ENCODE measurements at regions not wholly inside any gene's neighbourhood (a gene's known extent, or its start where the extent isn't known, plus 50 kb on each side); places are given as distances from the start of the nearest gene placed in this dataset.

- no peaks in the 10 kb centered on the region for H3K27me3 ChIP-seq
- intact Hi-C loops (cut with DNase I): no loop called here
- H3K9me3 ChIP-seq: no peaks in the 10 kb centered on the region
- H3K36me3 ChIP-seq: no peaks in the 10 kb centered on the region
- TF ChIP-seq POLR2A (IDR thresholded peaks at IDR 0.05): no peak
- TF ChIP-seq CTCF (IDR thresholded peaks at IDR 0.05): no peak
- H3K27ac ChIP-seq: no peak overlapping the region
- DNase-seq (no peak), ATAC-seq (no peak)
- whole genome bisulfite sequencing (ENCODE audit: insufficient coverage, low coverage, low lambda C conversion rate, missing lambda C conversion rate): 60% methylated on average over 2 of the region's 5 CpGs
- H3K4me3 ChIP-seq: no peak overlapping the region
- H3K4me1 ChIP-seq: no peaks in the 10 kb centered on the region
These were observed 1782.1 kb upstream of the CELF4 start for GRCh38 chr18:39347701-39348100.

- Histone ChIP-seq H3K9me3 (no peaks in the 10 kb centered on the region), H3K27me3 (no peaks in the 10 kb centered on the region), H3K4me1 (no peaks in the 10 kb centered on the region), H3K27ac (no peak overlapping the region), H3K4me3 (no peak overlapping the region), H3K36me3 (no peaks in the 10 kb centered on the region)
- intact Hi-C loops (cut with DNase I): no loop called here
- TF ChIP-seq CTCF (IDR thresholded peaks at IDR 0.05) (no peak), POLR2A (IDR thresholded peaks at IDR 0.05) (no peak)
- DNase-seq: peak; percentile 34 to 65 (median 58)
- 79% methylated on average over 1 of the region's 1 CpG for WGBS (ENCODE audit: insufficient coverage, low coverage, low lambda C conversion rate, missing lambda C conversion rate)
- peak; percentile 70 to 98 (median 94) for ATAC-seq
These were observed 1781.3 kb upstream of the CELF4 start for GRCh38 chr18:39346916-39347315.

- no peaks in the 10 kb centered on the region for H3K4me1 ChIP-seq
- TF ChIP-seq CTCF (IDR thresholded peaks at IDR 0.05) (no peak), POLR2A (IDR thresholded peaks at IDR 0.05) (no peak)
- H3K27ac ChIP-seq: no peak overlapping the region
- ATAC-seq (no peak), DNase-seq (no peak)
- no peaks in the 10 kb centered on the region for H3K36me3 ChIP-seq
- 77% methylated on average over 2 of the region's 2 CpGs for WGBS (ENCODE audit: insufficient coverage, low coverage, low lambda C conversion rate, missing lambda C conversion rate)
- intact Hi-C loops (cut with DNase I): no loop called here
- no peaks in the 10 kb centered on the region for H3K27me3 ChIP-seq
- no peak overlapping the region for H3K4me3 ChIP-seq
- no peaks in the 10 kb centered on the region for H3K9me3 ChIP-seq
These were observed 1779.7 kb upstream of the CELF4 start for GRCh38 chr18:39345321-39345720.

GRCh38 chr18:39344487-39344886 lies 1778.9 kb upstream of the CELF4 start:
- 62% methylated on average over 5 of the region's 5 CpGs for WGBS (ENCODE audit: insufficient coverage, low coverage, low lambda C conversion rate, missing lambda C conversion rate)
- no peaks in the 10 kb centered on the region for H3K4me1 ChIP-seq
- no peaks in the 10 kb centered on the region for H3K27me3 ChIP-seq

More at GRCh38 chr18:39344487-39344886, 1778.9 kb upstream of the CELF4 start:
- intact Hi-C loops (cut with DNase I): no loop called here
- no peak for TF ChIP-seq CTCF (IDR thresholded peaks at IDR 0.05)
- TF ChIP-seq POLR2A (IDR thresholded peaks at IDR 0.05): no peak
- no peak overlapping the region for H3K4me3 ChIP-seq
- no peaks in the 10 kb centered on the region for H3K36me3 ChIP-seq
- no peaks in the 10 kb centered on the region for H3K9me3 ChIP-seq
- H3K27ac ChIP-seq: no peak overlapping the region
- no peak for ATAC-seq
- DNase-seq: no peak
